ENCODE measurements at regions not wholly inside any gene's neighbourhood (a gene's known extent, or its start where the extent isn't known, plus 50 kb on each side); places are given as distances from the start of the nearest gene placed in this dataset.

DNA sequence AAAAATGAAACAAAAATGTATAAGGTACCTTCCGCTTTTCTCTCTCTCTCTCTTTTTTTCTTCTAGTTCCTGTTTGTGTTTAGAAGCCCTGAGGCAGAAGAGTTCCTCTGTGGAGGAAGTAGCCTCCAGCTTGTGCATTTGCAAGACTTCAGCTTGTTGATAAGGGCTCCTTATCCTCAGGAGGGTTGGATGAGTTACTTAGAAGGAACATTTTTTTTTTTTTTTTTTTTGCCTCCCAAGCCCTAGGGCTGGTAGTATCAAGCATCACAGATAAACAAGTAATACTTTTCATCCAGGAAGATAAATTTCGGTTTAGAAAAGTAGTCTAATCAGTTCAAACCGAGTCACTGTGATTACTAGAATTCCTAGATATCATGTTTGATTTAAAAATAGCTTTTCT lies 91.0 kb upstream of the CBLB start:
- WGBS, 2 experiments (ENCODE audit: insufficient coverage in 1 of 2, insufficient read length in 1 of 2), result 86% methylated on average over 3 of the region's 3 CpGs; no CpG with 5 or more reads in 1 of the 2 experiments
- Histone ChIP-seq H3K36me3 (ENCODE audit: control insufficient read depth, insufficient read depth, low read length) (no peaks in the 10 kb centered on the region), H3K27ac (ENCODE audit: low read depth, low read length) (peak overlapping the region; percentile 83), H3K27me3 (ENCODE audit: control insufficient read depth, insufficient read depth, low read length, poor library complexity, severe bottlenecking) (no peaks in the 10 kb centered on the region), H3K4me1 (ENCODE audit: control insufficient read depth, insufficient read depth, low read length) (no peaks in the 10 kb centered on the region), H3K4me3 (ENCODE audit: low read length) (peak overlapping the region; percentile 67), H3K9ac (ENCODE audit: extremely low read depth, low read length, poor library complexity, severe bottlenecking) (no peak overlapping the region), H3K9me3 (ENCODE audit: control insufficient read depth, low read length) (peaks cover 35% of the 10 kb centered on the region)
- Mint-ChIP-seq H3K4me1 (peaks cover 4% of the 10 kb centered on the region), H3K27me3 (ENCODE audit: insufficient read depth) (no peaks in the 10 kb centered on the region), H3K9me3 (peaks cover 32% of the 10 kb centered on the region), H3K36me3 (ENCODE audit: low read depth) (peaks cover 16% of the 10 kb centered on the region), H3K4me3 (no peak overlapping the region), H3K27ac (no peak overlapping the region)
- TF ChIP-seq, protein P1, sequence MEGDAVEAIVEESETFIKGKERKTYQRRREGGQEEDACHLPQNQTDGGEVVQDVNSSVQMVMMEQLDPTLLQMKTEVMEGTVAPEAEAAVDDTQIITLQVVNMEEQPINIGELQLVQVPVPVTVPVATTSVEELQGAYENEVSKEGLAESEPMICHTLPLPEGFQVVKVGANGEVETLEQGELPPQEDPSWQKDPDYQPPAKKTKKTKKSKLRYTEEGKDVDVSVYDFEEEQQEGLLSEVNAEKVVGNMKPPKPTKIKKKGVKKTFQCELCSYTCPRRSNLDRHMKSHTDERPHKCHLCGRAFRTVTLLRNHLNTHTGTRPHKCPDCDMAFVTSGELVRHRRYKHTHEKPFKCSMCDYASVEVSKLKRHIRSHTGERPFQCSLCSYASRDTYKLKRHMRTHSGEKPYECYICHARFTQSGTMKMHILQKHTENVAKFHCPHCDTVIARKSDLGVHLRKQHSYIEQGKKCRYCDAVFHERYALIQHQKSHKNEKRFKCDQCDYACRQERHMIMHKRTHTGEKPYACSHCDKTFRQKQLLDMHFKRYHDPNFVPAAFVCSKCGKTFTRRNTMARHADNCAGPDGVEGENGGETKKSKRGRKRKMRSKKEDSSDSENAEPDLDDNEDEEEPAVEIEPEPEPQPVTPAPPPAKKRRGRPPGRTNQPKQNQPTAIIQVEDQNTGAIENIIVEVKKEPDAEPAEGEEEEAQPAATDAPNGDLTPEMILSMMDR (conservative IDR thresholded peaks at IDR 0.05), result no peak
- DNase-seq, result no peak

DNA sequence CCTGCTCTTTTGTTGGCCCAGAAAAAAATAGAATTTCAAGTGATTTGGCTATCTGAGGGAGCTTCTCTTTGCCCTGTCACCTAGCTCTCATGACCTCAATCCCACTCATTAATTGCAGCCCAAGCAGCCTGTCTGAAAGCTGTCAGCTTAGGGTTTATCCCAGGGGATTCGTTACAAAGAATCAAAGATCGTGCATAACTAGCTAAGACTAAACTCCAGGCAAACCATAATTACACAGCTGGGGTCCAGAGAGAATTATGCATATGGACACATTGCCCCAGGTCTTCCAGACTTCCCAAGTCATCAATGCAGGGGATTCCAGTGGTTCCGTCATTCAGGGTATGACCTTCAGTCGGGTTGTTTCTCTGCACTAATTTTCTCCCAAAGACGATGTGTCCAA lies 91.6 kb upstream of the CBLB start:
- TF ChIP-seq, protein P1 (conservative IDR thresholded peaks at IDR 0.05), result no peak
- Histone ChIP-seq H3K27ac (ENCODE audit: low read depth, low read length) (peak overlapping the region; percentile 83), H3K27me3 (ENCODE audit: control insufficient read depth, insufficient read depth, low read length, poor library complexity, severe bottlenecking) (no peaks in the 10 kb centered on the region), H3K9me3 (ENCODE audit: control insufficient read depth, low read length) (peaks cover 35% of the 10 kb centered on the region), H3K4me3 (ENCODE audit: low read length) (peak overlapping the region; percentile 67), H3K9ac (ENCODE audit: extremely low read depth, low read length, poor library complexity, severe bottlenecking) (no peak overlapping the region), H3K36me3 (ENCODE audit: control insufficient read depth, insufficient read depth, low read length) (no peaks in the 10 kb centered on the region), H3K4me1 (ENCODE audit: control insufficient read depth, insufficient read depth, low read length) (no peaks in the 10 kb centered on the region)
- WGBS, 2 experiments (ENCODE audit: insufficient coverage in 1 of 2, insufficient read length in 1 of 2), result 85 to 92% methylated on average over 5 of the region's 5 CpGs
- Mint-ChIP-seq H3K27ac (no peak overlapping the region), H3K9me3 (peaks cover 32% of the 10 kb centered on the region), H3K36me3 (ENCODE audit: low read depth) (peaks cover 16% of the 10 kb centered on the region), H3K4me3 (no peak overlapping the region), H3K4me1 (peaks cover 4% of the 10 kb centered on the region), H3K27me3 (ENCODE audit: insufficient read depth) (no peaks in the 10 kb centered on the region)
- no peak for DNase-seq

DNA sequence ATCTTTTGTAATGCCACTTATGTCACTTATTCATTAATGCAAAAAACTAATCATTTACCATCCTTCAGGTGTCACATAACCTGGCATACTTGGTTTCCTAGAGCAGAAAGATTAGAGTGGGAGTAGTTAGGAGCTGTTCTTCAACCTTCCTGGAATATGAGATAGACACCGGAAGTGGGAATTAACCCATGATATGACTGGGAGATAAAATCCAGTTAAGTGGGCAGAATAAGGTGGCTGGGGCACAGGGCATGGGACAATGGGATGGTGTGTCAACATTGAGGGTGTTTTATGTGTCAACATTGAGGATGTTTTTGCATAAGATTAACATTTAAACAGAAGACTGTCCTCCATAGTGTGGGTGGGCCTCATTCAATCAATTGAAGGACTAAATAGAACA lies 94.3 kb upstream of the CBLB start:
- Mint-ChIP-seq H3K36me3 (ENCODE audit: low read depth) (peaks cover 16% of the 10 kb centered on the region), H3K27me3 (ENCODE audit: insufficient read depth) (peaks cover 5% of the 10 kb centered on the region), H3K27ac (no peak overlapping the region), H3K9me3 (peaks cover 35% of the 10 kb centered on the region), H3K4me3 (no peak overlapping the region), H3K4me1 (peaks cover 4% of the 10 kb centered on the region)
- no peak for DNase-seq
- Histone ChIP-seq H3K9me3 (ENCODE audit: control insufficient read depth, low read length) (peaks cover 35% of the 10 kb centered on the region), H3K27ac (ENCODE audit: low read depth, low read length) (no peak overlapping the region), H3K27me3 (ENCODE audit: control insufficient read depth, insufficient read depth, low read length, poor library complexity, severe bottlenecking) (no peaks in the 10 kb centered on the region), H3K9ac (ENCODE audit: extremely low read depth, low read length, poor library complexity, severe bottlenecking) (no peak overlapping the region), H3K36me3 (ENCODE audit: control insufficient read depth, insufficient read depth, low read length) (no peaks in the 10 kb centered on the region), H3K4me1 (ENCODE audit: control insufficient read depth, insufficient read depth, low read length) (no peaks in the 10 kb centered on the region), H3K4me3 (ENCODE audit: low read length) (peak overlapping the region; percentile 32)
- 93 to 100% methylated on average over 1 of the region's 1 CpG for WGBS, 2 experiments (ENCODE audit: insufficient coverage in 1 of 2, insufficient read length in 1 of 2)
- TF ChIP-seq, protein P1 (conservative IDR thresholded peaks at IDR 0.05), result no peak

All from endodermal cell (in vitro differentiated cells).